CD14-positive monocyte (primary cell): ENCODE measurements at regions not wholly inside any gene's neighbourhood (a gene's known extent, or its start where the extent isn't known, plus 50 kb on each side); places are given as distances from the start of the nearest gene placed in this dataset.

Experiments
- DNase-seq, 3 donors: peaks; one replicate each; pipeline ENCODE4 v3.0.0-alpha.2; 2011 to 2022
- H2AFZ ChIP-seq: 2 replicates; pipeline ENCODE4 v1.6.0; 2012; ENCODE audit warnings: mild to moderate bottlenecking, low read depth, low read length, inconsistent platforms; ENCODE audit not compliant: insufficient read depth, poor library complexity, severe bottlenecking
- H3K27ac ChIP-seq, 2 donors: 1 replicate in 1 of 2; 2 replicates in 1 of 2; pipeline ENCODE4 v1.5.1; 2012 to 2013; ENCODE audit warnings: low read length in 2 of 2, control low read depth in 1 of 2, inconsistent platforms in 1 of 2, low read depth in 1 of 2, mild to moderate bottlenecking in 1 of 2
- H3K27me3 ChIP-seq, 2 donors: one replicate each; pipeline versions ENCODE4 v1.6.0 to v1.6.1; 2011 to 2013; ENCODE audit warnings: low read length in 2 of 2; ENCODE audit not compliant: control insufficient read depth in 2 of 2, insufficient read depth in 2 of 2
- H3K36me3 ChIP-seq, 2 donors: replicated peaks in 1 of 2; 1 replicate in 1 of 2; 2 replicates in 1 of 2; pipeline versions ENCODE4 v1.5.1 to v1.6.1; 2012 to 2013; ENCODE audit warnings: low read length in 2 of 2, control low read depth in 1 of 2, inconsistent platforms in 1 of 2, mild to moderate bottlenecking in 1 of 2; ENCODE audit not compliant: insufficient read depth in 2 of 2, control insufficient read depth in 1 of 2
- H3K4me1 ChIP-seq, 2 donors: 1 replicate in 1 of 2; 2 replicates in 1 of 2; pipeline versions ENCODE4 v1.5.1 to v1.6.1; 2012 to 2013; ENCODE audit warnings: low read length in 2 of 2, control low read depth in 1 of 2, inconsistent platforms in 1 of 2, mild to moderate bottlenecking in 1 of 2, moderate library complexity in 1 of 2; ENCODE audit not compliant: insufficient read depth in 2 of 2, control insufficient read depth in 1 of 2
- H3K4me2 ChIP-seq: replicated peaks from 2 replicates; pipeline ENCODE3; 2012; ENCODE audit warnings: low read length, moderate library complexity, mild to moderate bottlenecking; ENCODE audit not compliant: poor library complexity, severe bottlenecking; ENCODE audit errors: extremely low read depth
- H3K4me3 ChIP-seq, 3 experiments: fragments of 200-600 bp in 1 of 3; sonication (generic) in 1 of 3; replicated peaks in 1 of 3; 1 replicate in 2 of 3; 2 replicates in 1 of 3; pipeline ENCODE4 v1.5.1; 2011 to 2013; ENCODE audit warnings: low read length in 3 of 3, mild to moderate bottlenecking in 3 of 3, control low read depth in 2 of 3, low read depth in 2 of 3, inconsistent platforms in 1 of 3, moderate library complexity in 1 of 3
- H3K79me2 ChIP-seq: 2 replicates; pipeline ENCODE4 v1.6.0; 2012; ENCODE audit warnings: mild to moderate bottlenecking, control low read depth, inconsistent platforms, low read length, moderate library complexity; ENCODE audit not compliant: insufficient read depth
- H3K9ac ChIP-seq: 2 replicates; pipeline ENCODE4 v1.6.0; 2017; ENCODE audit warnings: low read length, mild to moderate bottlenecking; ENCODE audit not compliant: insufficient read depth, poor library complexity, severe bottlenecking
- H3K9me3 ChIP-seq, 2 donors: replicated peaks in 1 of 2; 1 replicate in 1 of 2; 2 replicates in 1 of 2; pipeline versions ENCODE4 v1.5.1 to v1.6.1; 2012 to 2013; ENCODE audit warnings: low read length in 2 of 2, control low read depth in 1 of 2; ENCODE audit not compliant: control insufficient read depth in 1 of 2, insufficient read depth in 1 of 2
- H4K20me1 ChIP-seq: 2 replicates; pipeline ENCODE4 v1.6.0; 2012; ENCODE audit warnings: mild to moderate bottlenecking, low read length, control low read depth, moderate library complexity; ENCODE audit not compliant: insufficient read depth
- H3K27ac Mint-ChIP-seq, 7 donors: one replicate each; pipeline ENCODE4 v1.8.0; 2020; ENCODE audit warnings: mild to moderate bottlenecking in 7 of 7, mixed read lengths in 7 of 7, moderate library complexity in 6 of 7, inconsistent platforms in 2 of 7
- H3K27me3 Mint-ChIP-seq, 3 donors: one replicate each; pipeline ENCODE4 v1.8.0; 2021 to 2022; ENCODE audit warnings: low read depth in 3 of 3, mild to moderate bottlenecking in 3 of 3, mixed read lengths in 3 of 3, moderate library complexity in 3 of 3, inconsistent platforms in 1 of 3
- H3K36me3 Mint-ChIP-seq, 2 donors: one replicate each; pipeline ENCODE4 v1.8.0; 2020; ENCODE audit warnings: mixed read lengths in 2 of 2, inconsistent platforms in 1 of 2, mild to moderate bottlenecking in 1 of 2
- H3K4me1 Mint-ChIP-seq: one replicate; pipeline ENCODE4 v1.8.0; 2020; ENCODE audit warnings: mild to moderate bottlenecking, mixed read lengths
- H3K4me3 Mint-ChIP-seq, 2 donors: one replicate each; pipeline ENCODE4 v1.8.0; 2020; ENCODE audit warnings: mild to moderate bottlenecking in 2 of 2, mixed read lengths in 2 of 2, moderate library complexity in 1 of 2
- H3K9me3 Mint-ChIP-seq, 7 donors: one replicate each; pipeline ENCODE4 v1.8.0; 2020 to 2022; ENCODE audit warnings: mixed read lengths in 7 of 7, mild to moderate bottlenecking in 6 of 7, moderate library complexity in 6 of 7, inconsistent platforms in 2 of 7
- WGBS: methylation state at CpG from one replicate; pipeline ENCODE4 v1.1.5; 2013; ENCODE audit warnings: missing lambda C conversion rate; ENCODE audit not compliant: insufficient coverage; 5-methylcytosine and 5-hydroxymethylcytosine counted together
- intact Hi-C, 2 donors: fragments of 100-400 bp; cut with micrococcal nuclease; formaldehyde crosslinking; loops; one replicate each; pipeline versions ENCODE4 v1.15.0 to v1.15.1; 2023
- TF ChIP-seq, protein P1 (sequence below): fragments of 200-600 bp; IDR thresholded peaks from one replicate; pipeline ENCODE4 v1.8.0; 2022; ENCODE audit warnings: antibody characterized with exemption, mild to moderate bottlenecking

GRCh38 chr2:22798386-22798785, 586.6 kb upstream of the KLHL29 start:
- no peak overlapping the region for H2AFZ ChIP-seq
- WGBS = no CpG with 5 or more reads among the region's 1 CpG

GRCh38 chr2:22800412-22800811, 584.6 kb upstream of the KLHL29 start:
- no peak overlapping the region for H3K27ac Mint-ChIP-seq
- intact Hi-C loops = no loop called here
- Histone ChIP-seq H3K4me3 (no peak overlapping the region), H3K9me3 (peaks cover 12% of the 10 kb centered on the region in 2 donors), H3K4me2 (no peak overlapping the region), H3K27ac (no peak overlapping the region), H3K79me2 (no peaks in the 10 kb centered on the region), H3K9ac (no peak overlapping the region), H3K27me3 (no peaks in the 10 kb centered on the region), H2AFZ (no peak overlapping the region), H4K20me1 (no peaks in the 10 kb centered on the region), H3K4me1 (no peaks in the 10 kb centered on the region), H3K36me3 (no peaks in the 10 kb centered on the region)
- TF ChIP-seq, protein P1, sequence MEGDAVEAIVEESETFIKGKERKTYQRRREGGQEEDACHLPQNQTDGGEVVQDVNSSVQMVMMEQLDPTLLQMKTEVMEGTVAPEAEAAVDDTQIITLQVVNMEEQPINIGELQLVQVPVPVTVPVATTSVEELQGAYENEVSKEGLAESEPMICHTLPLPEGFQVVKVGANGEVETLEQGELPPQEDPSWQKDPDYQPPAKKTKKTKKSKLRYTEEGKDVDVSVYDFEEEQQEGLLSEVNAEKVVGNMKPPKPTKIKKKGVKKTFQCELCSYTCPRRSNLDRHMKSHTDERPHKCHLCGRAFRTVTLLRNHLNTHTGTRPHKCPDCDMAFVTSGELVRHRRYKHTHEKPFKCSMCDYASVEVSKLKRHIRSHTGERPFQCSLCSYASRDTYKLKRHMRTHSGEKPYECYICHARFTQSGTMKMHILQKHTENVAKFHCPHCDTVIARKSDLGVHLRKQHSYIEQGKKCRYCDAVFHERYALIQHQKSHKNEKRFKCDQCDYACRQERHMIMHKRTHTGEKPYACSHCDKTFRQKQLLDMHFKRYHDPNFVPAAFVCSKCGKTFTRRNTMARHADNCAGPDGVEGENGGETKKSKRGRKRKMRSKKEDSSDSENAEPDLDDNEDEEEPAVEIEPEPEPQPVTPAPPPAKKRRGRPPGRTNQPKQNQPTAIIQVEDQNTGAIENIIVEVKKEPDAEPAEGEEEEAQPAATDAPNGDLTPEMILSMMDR = no peak
- no peaks in the 10 kb centered on the region for H3K4me1 Mint-ChIP-seq
- H3K4me3 Mint-ChIP-seq = no peak overlapping the region
- WGBS = no CpG with 5 or more reads among the region's 1 CpG
- DNase-seq = no peak
- H3K9me3 Mint-ChIP-seq = peaks cover 3 to 13% (median 6%) of the 10 kb centered on the region in 7 donors
- H3K27me3 Mint-ChIP-seq = peaks cover 0 to 3% (median 0%) of the 10 kb centered on the region in 3 donors
- no peaks in the 10 kb centered on the region for H3K36me3 Mint-ChIP-seq

More at GRCh38 chr2:22798386-22798785, 586.6 kb upstream of the KLHL29 start:
- DNase-seq = no peak
- peaks cover 3 to 6% (median 5%) of the 10 kb centered on the region in 7 donors for H3K9me3 Mint-ChIP-seq
- no peak overlapping the region for H3K27ac Mint-ChIP-seq
- intact Hi-C loops = no loop called here
- H3K36me3 Mint-ChIP-seq = no peaks in the 10 kb centered on the region
- Histone ChIP-seq H4K20me1 (no peaks in the 10 kb centered on the region), H3K9ac (no peak overlapping the region), H3K36me3 (no peaks in the 10 kb centered on the region), H3K4me2 (no peak overlapping the region), H3K79me2 (no peaks in the 10 kb centered on the region), H3K27me3 (no peaks in the 10 kb centered on the region), H3K27ac (no peak overlapping the region), H3K9me3 (peaks cover 4 to 8% of the 10 kb centered on the region in 2 donors), H3K4me3 (no peak overlapping the region), H3K4me1 (no peaks in the 10 kb centered on the region)
- H3K27me3 Mint-ChIP-seq = peaks cover 0 to 3% (median 0%) of the 10 kb centered on the region in 3 donors
- H3K4me3 Mint-ChIP-seq = no peak overlapping the region
- TF ChIP-seq, protein P1 = no peak
- no peaks in the 10 kb centered on the region for H3K4me1 Mint-ChIP-seq
